ENCODE measurements at regions not wholly inside any gene's neighbourhood (a gene's known extent, or its start where the extent isn't known, plus 50 kb on each side); places are given as distances from the start of the nearest gene placed in this dataset.

- DNase-seq (ENCODE audit: low read depth, low spot score) (no peak), ATAC-seq (no peak)
- Histone ChIP-seq H3K27ac (ENCODE audit: low read depth, low read length) (no peak overlapping the region), H3K36me3 (ENCODE audit: control insufficient read depth in 1 of 2, insufficient read depth in 2 of 2, low read length in 2 of 2) (no peaks in the 10 kb centered on the region), H3K9me3 (ENCODE audit: control insufficient read depth in 1 of 2, insufficient read depth in 1 of 2, low read depth in 1 of 2, low read length in 2 of 2) (no peaks in the 10 kb centered on the region; a peak in 1 of 4 replicates), H4K20me1 (ENCODE audit: insufficient read depth) (no peaks in the 10 kb centered on the region), H3K4me1 (ENCODE audit: control insufficient read depth in 1 of 2, insufficient read depth in 2 of 2, low read length in 2 of 2) (no peaks in the 10 kb centered on the region), H2AFZ (ENCODE audit: low read depth, low read length, poor library complexity, severe bottlenecking) (no peak overlapping the region), H3K27me3 (ENCODE audit: insufficient read depth, low read length) (no peaks in the 10 kb centered on the region), H3K4me2 (ENCODE audit: low read length) (no peak overlapping the region), H3K79me2 (ENCODE audit: insufficient read depth, low read length) (no peaks in the 10 kb centered on the region), H3K9ac (ENCODE audit: low read length) (no peak overlapping the region), H3K9me2 (ENCODE audit: insufficient read depth) (no peaks in the 10 kb centered on the region), H3K4me3 (replicated peaks in 1 of 2; ENCODE audit: low read depth in 1 of 2, low read length in 2 of 2) (no peak overlapping the region)
- ChIA-PET RAD21 (ENCODE audit: low non-redundant PET in 1 of 2, low total read pairs in 2 of 2, uncharacterized antibody in 2 of 2, unreplicated experiment in 2 of 2) (no interaction called here), CTCF (no interaction called here), POLR2A (no interaction called here)
- TF ChIP-seq ZFX (IDR thresholded peaks at IDR 0.05) = no peak
- no TSS peak for BruUV-seq (replicated peaks)
- intact Hi-C loops (cut with micrococcal nuclease) = no loop called here
Measured at GRCh38 chr2:166661391-166661790, 167.3 kb upstream of the SCN7A start.

GRCh38 chr2:166658901-166659300, 164.9 kb upstream of the SCN7A start:
- Histone ChIP-seq H3K36me3 (ENCODE audit: control insufficient read depth in 1 of 2, insufficient read depth in 2 of 2, low read length in 2 of 2) (no peaks in the 10 kb centered on the region), H3K9me2 (ENCODE audit: insufficient read depth) (no peaks in the 10 kb centered on the region), H2AFZ (ENCODE audit: low read depth, low read length, poor library complexity, severe bottlenecking) (no peak overlapping the region), H4K20me1 (ENCODE audit: insufficient read depth) (no peaks in the 10 kb centered on the region), H3K9me3 (ENCODE audit: control insufficient read depth in 1 of 2, insufficient read depth in 1 of 2, low read depth in 1 of 2, low read length in 2 of 2) (no peaks in the 10 kb centered on the region; a peak in 1 of 4 replicates), H3K4me1 (ENCODE audit: control insufficient read depth in 1 of 2, insufficient read depth in 2 of 2, low read length in 2 of 2) (no peaks in the 10 kb centered on the region), H3K4me3 (replicated peaks in 1 of 2; ENCODE audit: low read depth in 1 of 2, low read length in 2 of 2) (no peak overlapping the region), H3K79me2 (ENCODE audit: insufficient read depth, low read length) (no peaks in the 10 kb centered on the region), H3K27me3 (ENCODE audit: insufficient read depth, low read length) (no peaks in the 10 kb centered on the region), H3K27ac (ENCODE audit: low read depth, low read length) (no peak overlapping the region), H3K9ac (ENCODE audit: low read length) (no peak overlapping the region), H3K4me2 (ENCODE audit: low read length) (no peak overlapping the region)
- no peak for TF ChIP-seq CBX3 (IDR thresholded peaks at IDR 0.05; ENCODE audit: low read depth)
- ChIA-PET POLR2A (no interaction called here), CTCF (no interaction called here), RAD21 (ENCODE audit: low non-redundant PET in 1 of 2, low total read pairs in 2 of 2, uncharacterized antibody in 2 of 2, unreplicated experiment in 2 of 2) (no interaction called here)
- ATAC-seq (no peak), DNase-seq (ENCODE audit: low read depth, low spot score) (no peak)
- BruUV-seq (replicated peaks) = no TSS peak
- intact Hi-C loops (cut with micrococcal nuclease) = no loop called here

- no peak for DNase-seq (ENCODE audit: low read depth, low spot score)
- no TSS peak for BruUV-seq (replicated peaks)
- intact Hi-C loops (cut with micrococcal nuclease) = no loop called here
- Histone ChIP-seq H3K36me3 (ENCODE audit: control insufficient read depth in 1 of 2, insufficient read depth in 2 of 2, low read length in 2 of 2) (no peaks in the 10 kb centered on the region), H3K4me1 (ENCODE audit: control insufficient read depth in 1 of 2, insufficient read depth in 2 of 2, low read length in 2 of 2) (no peaks in the 10 kb centered on the region), H3K9me2 (ENCODE audit: insufficient read depth) (no peaks in the 10 kb centered on the region), H3K4me3 (replicated peaks in 1 of 2; ENCODE audit: low read depth in 1 of 2, low read length in 2 of 2) (no peak overlapping the region), H4K20me1 (ENCODE audit: insufficient read depth) (no peaks in the 10 kb centered on the region), H3K27ac (ENCODE audit: low read depth, low read length) (no peak overlapping the region), H3K4me2 (ENCODE audit: low read length) (no peak overlapping the region), H3K9me3 (ENCODE audit: control insufficient read depth in 1 of 2, insufficient read depth in 1 of 2, low read depth in 1 of 2, low read length in 2 of 2) (no peaks in the 10 kb centered on the region), H3K79me2 (ENCODE audit: insufficient read depth, low read length) (no peaks in the 10 kb centered on the region), H3K27me3 (ENCODE audit: insufficient read depth, low read length) (no peaks in the 10 kb centered on the region), H3K9ac (ENCODE audit: low read length) (no peak overlapping the region), H2AFZ (ENCODE audit: low read depth, low read length, poor library complexity, severe bottlenecking) (no peak overlapping the region)
- ChIA-PET RAD21 (ENCODE audit: low non-redundant PET in 1 of 2, low total read pairs in 2 of 2, uncharacterized antibody in 2 of 2, unreplicated experiment in 2 of 2) (no interaction called here), CTCF (no interaction called here), POLR2A (no interaction called here)
- no peak for ATAC-seq
- TF ChIP-seq, protein P1, sequence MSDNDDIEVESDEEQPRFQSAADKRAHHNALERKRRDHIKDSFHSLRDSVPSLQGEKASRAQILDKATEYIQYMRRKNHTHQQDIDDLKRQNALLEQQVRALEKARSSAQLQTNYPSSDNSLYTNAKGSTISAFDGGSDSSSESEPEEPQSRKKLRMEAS (IDR thresholded peaks at IDR 0.05) = no peak
- TF ChIP-seq ZFX (IDR thresholded peaks at IDR 0.05) = no peak
- TF ChIP-seq CTCF (IDR thresholded peaks at IDR 0.05 in 2 of 3, conservative IDR thresholded peaks at IDR 0.05 in 1 of 3; ENCODE audit: borderline replicate concordance in 1 of 3, insufficient read depth in 1 of 3, low read depth in 2 of 3, low read length in 2 of 3) = no peak
- no peak for TF ChIP-seq TCF7L2 (IDR thresholded peaks at IDR 0.05; ENCODE audit: borderline replicate concordance, extremely low read depth, insufficient read depth, insufficient read length)
- TF ChIP-seq JUND (IDR thresholded peaks at IDR 0.05) = no peak
- TF ChIP-seq FOSL1 (IDR thresholded peaks at IDR 0.05; ENCODE audit: low read depth) = no peak
- TF ChIP-seq CEBPB (IDR thresholded peaks at IDR 0.05; ENCODE audit: low read depth) = no peak
- no peak for TF ChIP-seq SP1 (IDR thresholded peaks at IDR 0.05; ENCODE audit: low read depth)
- TF ChIP-seq POLR2AphosphoS5 (IDR thresholded peaks at IDR 0.05; ENCODE audit: low read depth, low read length) = no peak
- TF ChIP-seq EZH2phosphoT487 (IDR thresholded peaks at IDR 0.05; ENCODE audit: borderline replicate concordance) = no peak
- no peak for TF ChIP-seq CBX3 (IDR thresholded peaks at IDR 0.05; ENCODE audit: low read depth)
Measured at GRCh38 chr2:166653185-166653813, 159.2 kb upstream of the SCN7A start.
